Activated CD8-positive, alpha-beta T cell treated with anti-CD3 and anti-CD28 coated beads for 36 hours (primary cell): ENCODE measurements at regions not wholly inside any gene's neighbourhood (a gene's known extent, or its start where the extent isn't known, plus 50 kb on each side); places are given as distances from the start of the nearest gene placed in this dataset.

Experiments used
- ATAC-seq: fragments of 200-7000 bp; cut with Tn5 transposase; one replicate; pipeline ENCODE4 v1.10.0; 2021; ENCODE audit warnings: mild to moderate bottlenecking, moderate library complexity
- CTCF ChIA-PET: fragments of 350-600 bp; sonication (Branson Sonifier 250); formaldehyde crosslinking; loops from one replicate; lab custom pipeline; 2021; ENCODE audit warnings: antibody characterized with exemption; lab: Charles Lee
- POLR2A ChIA-PET: fragments of 350-600 bp; sonication (Branson Sonifier 250); formaldehyde crosslinking; loops from one replicate; lab custom pipeline; 2021; ENCODE audit warnings: antibody characterized with exemption; lab: Charles Lee
- DNase-seq: peaks from one replicate; pipeline ENCODE4 v3.0.0-alpha.2; 2020
- H3K27ac Mint-ChIP-seq: one replicate; pipeline ENCODE4 v1.8.0; 2021; ENCODE audit warnings: mild to moderate bottlenecking, mixed read lengths
- H3K27me3 Mint-ChIP-seq: one replicate; pipeline ENCODE4 v1.8.0; 2021; ENCODE audit warnings: mixed read lengths
- H3K36me3 Mint-ChIP-seq: one replicate; pipeline ENCODE4 v1.8.0; 2021; ENCODE audit warnings: low read depth, mixed read lengths
- H3K4me1 Mint-ChIP-seq: one replicate; pipeline ENCODE4 v1.8.0; 2021; ENCODE audit warnings: low read depth, mixed read lengths
- H3K4me3 Mint-ChIP-seq: one replicate; pipeline ENCODE4 v1.8.0; 2021; ENCODE audit warnings: mild to moderate bottlenecking, moderate library complexity, mixed read lengths
- H3K9me3 Mint-ChIP-seq: one replicate; pipeline ENCODE4 v1.8.0; 2021; ENCODE audit warnings: mixed read lengths
- intact Hi-C: fragments of 100-400 bp; cut with micrococcal nuclease; formaldehyde crosslinking; loops from one replicate; pipeline ENCODE4 v1.10.0; 2022
- TF ChIP-seq, protein P1 (sequence below): fragments of 200-600 bp; IDR thresholded peaks from one replicate; pipeline ENCODE4 v1.8.0; 2022; ENCODE audit warnings: antibody characterized with exemption, mild to moderate bottlenecking

DNA sequence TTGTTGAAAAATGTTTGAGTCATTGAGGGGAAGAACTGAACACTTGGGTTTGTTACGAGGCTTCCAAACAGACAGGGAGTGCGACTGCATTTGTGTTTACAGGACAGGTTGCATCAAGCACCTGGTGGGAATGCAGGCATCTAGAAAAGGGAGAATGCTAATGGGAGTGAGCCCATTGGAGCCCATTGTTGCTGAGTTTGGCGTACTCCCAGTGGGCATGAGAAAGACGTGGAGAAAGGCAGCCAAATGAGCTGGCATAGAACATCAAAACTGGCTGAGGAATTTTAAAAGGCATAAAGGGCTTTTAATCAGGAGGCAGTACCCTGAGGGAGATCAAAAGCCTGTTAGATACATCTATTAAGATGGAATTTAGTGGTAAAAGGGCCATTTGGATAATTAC lies 171.6 kb upstream of the NPSR1 start:
- no peaks in the 10 kb centered on the region for H3K27me3 Mint-ChIP-seq
- ChIA-PET CTCF (no interaction called here), POLR2A (no interaction called here)
- ATAC-seq (no peak), DNase-seq (no peak)
- TF ChIP-seq, protein P1, sequence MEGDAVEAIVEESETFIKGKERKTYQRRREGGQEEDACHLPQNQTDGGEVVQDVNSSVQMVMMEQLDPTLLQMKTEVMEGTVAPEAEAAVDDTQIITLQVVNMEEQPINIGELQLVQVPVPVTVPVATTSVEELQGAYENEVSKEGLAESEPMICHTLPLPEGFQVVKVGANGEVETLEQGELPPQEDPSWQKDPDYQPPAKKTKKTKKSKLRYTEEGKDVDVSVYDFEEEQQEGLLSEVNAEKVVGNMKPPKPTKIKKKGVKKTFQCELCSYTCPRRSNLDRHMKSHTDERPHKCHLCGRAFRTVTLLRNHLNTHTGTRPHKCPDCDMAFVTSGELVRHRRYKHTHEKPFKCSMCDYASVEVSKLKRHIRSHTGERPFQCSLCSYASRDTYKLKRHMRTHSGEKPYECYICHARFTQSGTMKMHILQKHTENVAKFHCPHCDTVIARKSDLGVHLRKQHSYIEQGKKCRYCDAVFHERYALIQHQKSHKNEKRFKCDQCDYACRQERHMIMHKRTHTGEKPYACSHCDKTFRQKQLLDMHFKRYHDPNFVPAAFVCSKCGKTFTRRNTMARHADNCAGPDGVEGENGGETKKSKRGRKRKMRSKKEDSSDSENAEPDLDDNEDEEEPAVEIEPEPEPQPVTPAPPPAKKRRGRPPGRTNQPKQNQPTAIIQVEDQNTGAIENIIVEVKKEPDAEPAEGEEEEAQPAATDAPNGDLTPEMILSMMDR = no peak
- H3K9me3 Mint-ChIP-seq = peaks cover 4% of the 10 kb centered on the region
- no peaks in the 10 kb centered on the region for H3K36me3 Mint-ChIP-seq
- no peaks in the 10 kb centered on the region for H3K4me1 Mint-ChIP-seq
- no peak overlapping the region for H3K4me3 Mint-ChIP-seq
- H3K27ac Mint-ChIP-seq = no peak overlapping the region
- intact Hi-C loops = no loop called here

DNA sequence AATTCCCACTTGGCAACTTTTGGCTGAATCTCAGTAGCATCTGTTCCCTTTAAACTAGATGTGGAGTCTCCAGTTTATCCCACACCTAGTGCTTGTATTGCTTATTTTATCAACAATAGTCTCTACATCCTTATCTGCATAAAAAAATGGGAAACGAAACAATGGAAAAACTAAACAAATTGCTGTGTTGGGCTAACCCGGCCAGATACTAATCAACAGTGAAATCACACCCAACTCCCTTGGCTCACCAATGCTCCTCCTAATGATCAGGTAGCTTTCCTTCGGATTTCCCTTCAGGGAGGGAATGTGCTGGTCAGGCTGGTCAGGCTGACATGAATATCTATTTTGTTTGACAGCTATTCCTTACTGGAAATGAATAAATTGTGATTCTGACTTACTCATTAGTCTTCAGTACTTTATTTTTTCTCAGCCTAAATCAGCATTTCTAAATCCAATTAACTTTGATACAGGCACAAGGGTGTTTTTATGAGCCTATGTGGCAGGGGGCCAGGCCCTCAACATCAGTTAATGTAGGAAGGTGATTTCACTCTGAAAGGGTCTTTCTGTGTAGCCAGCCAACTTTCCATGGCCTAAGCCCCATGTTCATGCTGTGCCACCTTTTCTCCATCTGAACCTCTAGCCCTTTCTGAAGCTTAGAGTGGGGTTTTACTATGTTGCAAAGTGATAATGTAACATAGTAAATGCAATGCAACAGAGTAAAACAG lies 170.5 kb upstream of the NPSR1 start:
- POLR2A ChIA-PET = no interaction called here
- ATAC-seq (no peak), DNase-seq (no peak)
- TF ChIP-seq, protein P1 = no peak
- Mint-ChIP-seq H3K4me3 (no peak overlapping the region), H3K4me1 (no peaks in the 10 kb centered on the region), H3K9me3 (peaks cover 4% of the 10 kb centered on the region), H3K27ac (no peak overlapping the region), H3K36me3 (no peaks in the 10 kb centered on the region), H3K27me3 (no peaks in the 10 kb centered on the region)
- intact Hi-C loops = no loop called here
- CTCF ChIA-PET = no interaction called here

DNA sequence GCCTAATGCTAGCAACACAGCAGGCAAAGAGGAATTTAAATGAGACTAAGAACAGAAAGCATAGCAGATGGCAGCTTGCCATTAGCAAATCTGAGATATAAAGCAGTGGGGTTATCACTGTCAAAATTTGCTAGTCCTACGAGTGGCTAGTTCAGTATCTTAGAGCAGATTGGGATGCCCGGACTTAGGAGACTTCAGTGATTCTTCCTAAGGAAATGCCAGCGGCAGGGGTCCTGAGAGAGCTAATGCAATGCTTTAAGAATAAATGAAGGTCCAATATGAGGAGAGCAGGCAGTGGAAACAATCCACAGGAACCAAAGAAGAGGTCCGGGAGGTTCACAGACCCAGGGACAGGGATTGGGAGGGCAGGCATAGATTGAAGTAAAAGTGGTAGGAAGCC lies 169.3 kb upstream of the NPSR1 start:
- intact Hi-C loops = no loop called here
- Mint-ChIP-seq H3K4me3 (no peak overlapping the region), H3K27me3 (no peaks in the 10 kb centered on the region), H3K9me3 (peaks cover 2% of the 10 kb centered on the region), H3K36me3 (no peaks in the 10 kb centered on the region), H3K4me1 (no peaks in the 10 kb centered on the region), H3K27ac (no peak overlapping the region)
- ChIA-PET POLR2A (no interaction called here), CTCF (no interaction called here)
- TF ChIP-seq, protein P1 = no peak
- ATAC-seq (no peak), DNase-seq (no peak)

DNA sequence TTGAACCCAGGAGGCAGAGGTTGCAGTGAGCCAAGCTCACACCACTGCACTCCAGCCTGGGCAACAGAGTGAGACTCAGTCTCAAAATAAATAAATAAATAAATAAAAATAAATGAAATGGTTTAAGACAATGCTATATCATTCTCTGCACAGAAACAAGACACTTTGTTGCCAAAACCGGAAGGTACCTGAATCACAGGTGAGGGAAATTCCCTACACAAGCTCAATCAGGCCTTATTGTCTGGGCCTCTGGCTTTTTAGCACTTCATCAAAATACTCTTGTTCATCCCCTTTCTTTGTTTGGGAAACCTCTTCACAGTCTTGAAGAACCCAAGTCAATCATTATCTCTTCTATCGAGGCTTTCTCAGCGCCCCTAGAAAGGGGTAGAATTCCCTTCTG lies 166.1 kb upstream of the NPSR1 start:
- H3K36me3 Mint-ChIP-seq = no peaks in the 10 kb centered on the region
- H3K9me3 Mint-ChIP-seq = peaks cover 2% of the 10 kb centered on the region
- no peaks in the 10 kb centered on the region for H3K4me1 Mint-ChIP-seq
- ChIA-PET CTCF (no interaction called here), POLR2A (no interaction called here)
- H3K27me3 Mint-ChIP-seq = no peaks in the 10 kb centered on the region
- TF ChIP-seq, protein P1 = no peak
- no peak for DNase-seq
- H3K27ac Mint-ChIP-seq = no peak overlapping the region
- no peak for ATAC-seq
- intact Hi-C loops = no loop called here
- no peak overlapping the region for H3K4me3 Mint-ChIP-seq

DNA sequence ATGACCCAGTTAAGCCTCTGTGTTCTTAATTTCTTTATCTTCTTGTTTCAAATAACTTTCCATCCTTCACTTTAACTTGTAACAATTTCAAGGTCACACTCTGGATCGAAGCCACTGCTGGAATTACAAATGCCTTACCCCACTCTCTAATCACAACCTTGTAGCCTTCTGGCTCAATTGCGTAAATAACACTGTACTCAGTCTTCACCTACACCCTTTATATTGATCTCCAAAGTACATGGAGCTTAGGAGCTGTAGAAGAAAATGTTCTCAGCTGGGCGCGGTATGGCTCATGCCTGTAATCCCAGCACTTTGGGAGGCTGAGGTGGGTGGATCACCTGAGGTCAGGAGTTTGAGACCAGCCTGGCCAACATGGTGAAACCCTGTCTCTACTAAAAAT lies 164.3 kb upstream of the NPSR1 start:
- ATAC-seq (no peak), DNase-seq (no peak)
- CTCF ChIA-PET = no interaction called here
- H3K9me3 Mint-ChIP-seq = peaks cover 2% of the 10 kb centered on the region
- no peaks in the 10 kb centered on the region for H3K27me3 Mint-ChIP-seq
- intact Hi-C loops = no loop called here
- H3K4me3 Mint-ChIP-seq = no peak overlapping the region
- TF ChIP-seq, protein P1 = no peak
- no peaks in the 10 kb centered on the region for H3K36me3 Mint-ChIP-seq
- H3K27ac Mint-ChIP-seq = no peak overlapping the region
- POLR2A ChIA-PET = interaction anchor here (1.1 kb wide), 1 partner anchor 188 kb away, joined by 3 read pairs; no protein-coding TSS in a partner anchor
- H3K4me1 Mint-ChIP-seq = no peaks in the 10 kb centered on the region
